Left renal pelvis (tissue), 4 donors: ENCODE measurements at regions not wholly inside any gene's neighbourhood (a gene's known extent, or its start where the extent isn't known, plus 50 kb on each side); places are given as distances from the start of the nearest gene placed in this dataset.
"Not testable (repeated sequence)": the region's sequence is repeated elsewhere in the genome, so short reads cannot be mapped to it uniquely, and the experiment has no call there.

Source experiments
- DNase-seq, 4 donors: peaks; one replicate each; pipeline ENCODE4 v3.0.0-alpha.2; 2013; ENCODE audit warnings: low read depth in 4 of 4, low spot score in 3 of 4

DNA sequence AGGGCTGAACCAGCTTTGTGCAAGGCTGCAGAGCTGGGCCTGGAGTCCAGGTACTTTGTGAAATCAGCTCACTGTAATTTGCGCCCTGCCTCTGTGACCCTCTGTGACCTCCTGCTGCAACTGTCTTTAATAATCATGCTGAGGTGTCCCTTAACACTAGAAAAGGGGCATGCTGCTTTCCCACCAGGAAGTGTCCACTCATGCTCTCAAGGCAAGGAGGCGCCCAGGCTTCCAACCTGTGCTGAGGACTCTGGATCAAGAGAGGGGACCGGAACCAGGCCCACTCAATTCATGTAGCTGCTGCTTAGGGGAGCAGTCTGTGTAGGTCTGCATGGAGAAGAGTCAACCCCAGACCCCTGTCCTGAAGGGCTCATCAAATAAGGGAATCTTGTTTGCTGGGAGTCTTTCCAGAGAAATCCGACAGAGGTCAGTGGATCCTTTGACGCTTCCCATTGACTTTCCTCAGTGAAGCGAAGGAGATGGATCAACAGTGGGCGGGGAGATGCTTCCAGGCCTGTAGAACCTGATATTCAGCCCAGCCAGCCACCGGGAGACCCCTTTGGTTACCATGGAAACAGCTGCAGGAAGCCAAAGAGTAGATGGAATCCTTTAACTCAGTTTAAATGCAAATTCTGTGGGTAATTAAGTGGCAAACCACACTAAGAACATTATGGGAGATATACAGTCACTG is 945.9 kb downstream of the GRID1 start:
- no peak for DNase-seq

DNA sequence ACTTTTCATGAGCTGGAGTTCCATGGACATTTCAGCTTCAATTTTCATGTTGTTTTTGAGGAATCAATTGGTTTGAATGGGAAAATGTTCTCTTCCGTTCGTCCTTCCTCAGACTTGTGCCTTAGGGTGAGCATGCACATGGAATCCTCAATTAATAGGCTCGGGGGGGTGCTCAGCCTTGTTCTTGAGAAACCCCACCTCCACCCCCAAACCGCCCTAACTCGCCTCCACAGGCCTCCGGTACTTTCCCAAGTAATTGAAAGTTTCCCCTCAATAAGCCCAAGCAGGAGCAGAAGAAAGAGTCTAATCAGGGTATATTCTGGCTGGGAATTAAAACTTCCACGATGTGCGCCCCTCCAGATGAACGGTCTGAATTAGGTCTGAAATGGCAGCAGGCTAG is 945.2 kb downstream of the GRID1 start:
- no peak for DNase-seq

DNA sequence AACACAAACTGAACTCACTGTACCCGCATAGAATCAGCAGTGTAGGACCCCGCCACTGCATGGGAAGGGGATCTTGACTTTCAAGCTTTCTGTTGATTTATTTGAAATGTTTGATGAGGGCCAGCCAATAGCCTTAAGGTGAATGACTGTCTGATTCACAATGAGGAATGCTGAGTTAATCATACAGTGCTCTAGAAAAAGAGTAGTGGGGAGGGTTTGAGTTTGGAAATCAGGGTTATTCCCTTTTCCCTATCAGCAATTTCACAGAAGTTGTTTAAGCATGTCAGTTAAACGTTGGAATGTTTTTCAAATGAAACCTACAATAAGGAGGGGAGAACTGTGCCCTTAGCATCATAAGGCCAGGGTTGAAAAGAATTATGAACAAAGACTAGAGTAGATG is 937.5 kb downstream of the GRID1 start:
- DNase-seq = no peak

DNA sequence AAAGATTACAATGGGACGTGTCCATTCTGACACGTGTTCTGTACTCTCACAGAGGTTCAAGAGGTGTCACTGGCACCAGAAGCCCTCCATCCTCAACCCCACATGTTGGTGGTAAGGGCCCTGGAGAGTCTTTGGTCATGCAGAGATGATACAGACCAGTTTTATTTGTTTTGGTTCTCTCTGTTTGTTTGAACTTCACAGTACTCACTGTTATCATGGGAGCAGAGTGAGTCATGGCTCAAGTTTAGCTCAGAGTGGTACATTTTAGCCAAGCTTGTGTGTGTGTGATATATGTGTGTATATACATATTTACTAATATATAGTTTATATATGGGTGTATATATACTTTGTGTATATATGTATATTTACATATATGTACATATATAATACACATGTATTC is 935.6 kb downstream of the GRID1 start:
- no peak for DNase-seq

DNA sequence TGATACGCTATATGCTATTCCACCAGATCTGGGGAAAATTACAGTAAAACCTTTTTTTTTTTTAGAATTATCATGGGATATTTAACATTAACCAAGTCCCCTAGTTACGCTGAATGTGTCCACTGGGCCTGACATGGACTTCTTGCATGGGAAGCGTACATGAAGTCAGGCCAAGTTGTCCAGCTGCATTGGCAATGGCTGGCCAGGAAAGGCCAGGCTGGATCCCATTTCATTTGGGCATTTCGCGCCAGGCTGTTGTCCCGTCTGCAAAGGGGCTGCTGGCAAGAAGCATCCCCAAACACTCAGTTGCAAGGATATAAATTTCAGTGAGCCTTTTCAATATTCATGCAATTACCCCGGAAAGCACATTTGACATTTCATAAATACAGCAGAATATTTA is 933.3 kb downstream of the GRID1 start:
- DNase-seq = no peak

DNA sequence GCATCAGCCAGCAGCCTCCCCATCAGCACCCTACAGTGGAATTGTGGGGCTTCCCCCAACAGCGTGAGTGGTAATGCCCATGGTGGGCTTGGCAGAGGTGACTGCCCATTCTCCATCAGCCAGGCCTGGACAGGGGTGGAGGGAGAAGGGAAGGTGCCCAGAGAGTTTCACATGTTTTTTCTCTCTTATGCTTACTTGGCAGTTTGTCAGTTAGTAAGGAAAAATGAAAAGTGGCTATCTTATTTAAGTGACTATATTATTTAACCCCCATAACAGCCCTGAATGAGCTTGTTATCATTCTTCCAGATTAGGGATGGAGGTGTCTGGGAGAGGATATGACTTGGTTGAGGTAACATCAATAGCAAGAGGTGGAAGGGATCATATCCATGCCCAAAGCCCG is 921.7 kb downstream of the GRID1 start:
- no peak for DNase-seq

DNA sequence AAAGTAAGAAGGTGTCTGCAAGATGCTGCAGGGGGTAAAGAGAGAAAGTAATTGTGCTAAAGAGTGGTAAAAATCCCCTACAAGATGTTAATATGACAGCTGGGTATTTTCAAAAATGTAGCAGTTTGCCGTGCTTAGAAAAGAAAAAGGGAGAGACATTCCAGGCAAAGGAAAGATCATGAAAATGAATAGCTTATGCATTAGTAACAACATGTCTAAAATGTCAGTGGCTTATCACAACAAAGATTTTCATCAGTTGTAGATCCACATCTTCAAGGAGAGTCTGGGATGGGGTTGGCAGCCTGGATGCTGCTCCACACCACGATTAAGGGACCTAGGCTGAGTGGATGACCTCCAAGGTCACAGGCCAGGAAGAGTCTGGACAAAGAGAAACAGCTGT is 920.9 kb downstream of the GRID1 start:
- DNase-seq = no peak

DNA sequence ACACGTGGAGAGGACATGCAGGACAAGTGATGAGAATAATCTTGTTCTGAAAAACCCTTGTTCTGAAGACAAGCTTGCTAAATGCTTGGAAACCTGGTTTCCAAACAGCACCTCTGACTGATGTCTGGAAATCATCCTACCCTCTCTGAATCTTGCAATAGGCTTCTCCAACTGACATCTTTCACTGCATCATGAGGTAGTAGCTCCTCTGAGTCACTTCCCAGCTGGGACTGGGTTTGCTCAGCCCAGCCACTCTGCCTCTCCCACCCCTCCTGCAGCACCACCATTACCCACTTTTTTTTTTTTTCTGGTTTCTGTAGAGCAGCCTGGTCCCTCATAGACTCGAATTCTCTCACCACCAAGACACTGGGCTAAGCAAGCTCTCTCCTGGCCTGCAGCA is 919.8 kb downstream of the GRID1 start:
- DNase-seq = no peak

DNA sequence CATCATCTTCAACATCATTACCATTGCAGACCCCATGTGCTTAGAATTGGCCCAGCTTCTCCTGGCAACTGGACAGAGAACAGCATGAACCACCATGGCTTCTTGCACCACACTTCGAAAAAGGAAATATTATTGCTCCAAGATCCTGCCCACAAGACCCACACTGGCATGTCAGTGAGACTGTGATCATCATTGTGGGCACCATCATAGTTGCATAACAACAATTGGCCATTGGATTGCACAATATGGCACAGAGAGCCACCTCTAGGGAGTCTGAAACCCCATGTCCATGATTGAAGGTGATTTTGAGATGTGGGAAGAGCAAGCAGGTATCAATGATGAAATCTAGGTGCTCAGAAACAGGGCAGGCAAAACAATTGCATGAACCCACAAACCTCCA is 918.9 kb downstream of the GRID1 start:
- no peak for DNase-seq

DNA sequence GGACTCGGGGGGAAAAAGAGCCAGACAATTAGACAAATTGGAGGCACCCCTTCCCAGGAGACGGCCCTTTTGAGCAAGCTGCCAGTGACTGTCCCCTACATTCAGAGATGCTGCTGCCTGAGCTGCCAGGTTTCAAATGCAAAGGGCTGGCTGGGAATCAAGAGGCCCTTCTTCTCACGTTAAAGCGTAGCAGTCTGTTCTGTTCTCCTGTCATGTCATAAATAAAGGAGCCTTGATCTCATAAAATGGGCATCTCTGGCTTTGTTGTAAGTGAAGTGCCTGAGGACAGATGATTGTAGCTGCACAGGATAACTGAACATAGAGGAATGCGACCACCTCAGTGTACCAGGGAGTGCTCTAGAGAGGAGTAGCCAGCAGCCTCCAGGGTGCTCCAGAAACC is 917.9 kb downstream of the GRID1 start:
- DNase-seq = no peak

DNA sequence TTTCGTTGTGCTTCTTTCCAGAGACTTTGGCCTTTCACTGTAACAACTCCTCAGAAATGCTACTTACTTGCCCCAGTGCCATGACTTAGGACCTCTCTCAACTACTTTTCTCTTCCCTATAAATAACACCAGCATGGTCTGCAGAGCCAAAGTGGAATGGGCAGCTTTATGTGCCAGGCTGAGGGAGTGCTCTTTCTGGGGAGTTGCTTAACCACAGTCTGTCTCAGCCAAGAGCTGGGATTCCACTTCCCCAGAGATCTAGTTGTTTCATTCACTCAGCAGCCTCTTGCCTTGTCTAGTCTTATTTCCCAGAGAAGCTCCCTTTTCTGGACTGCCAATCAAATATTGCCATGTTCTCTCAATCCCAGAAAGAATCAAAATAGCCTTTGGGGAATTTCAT is 912.2 kb downstream of the GRID1 start:
- DNase-seq = no peak

DNA sequence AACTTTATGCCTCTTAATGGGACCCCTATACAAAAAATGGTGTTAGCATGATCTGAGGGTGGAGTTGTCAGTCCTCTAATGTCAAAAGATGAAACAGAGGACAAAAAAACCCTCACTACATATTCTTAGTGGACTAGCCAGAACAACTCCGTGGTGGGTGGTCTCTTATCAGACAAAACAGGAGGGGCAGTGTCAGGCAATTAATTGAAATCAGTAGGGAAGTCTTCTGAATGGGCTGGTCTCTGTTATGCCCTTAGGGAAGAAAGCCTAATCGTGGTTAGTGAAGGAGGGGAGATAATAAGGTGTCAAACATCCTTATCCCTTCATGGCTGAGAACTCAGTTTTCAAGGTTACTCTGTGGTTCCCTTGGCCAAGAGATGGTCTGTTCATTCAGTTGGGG is 909.4 kb downstream of the GRID1 start:
- DNase-seq = no peak

DNA sequence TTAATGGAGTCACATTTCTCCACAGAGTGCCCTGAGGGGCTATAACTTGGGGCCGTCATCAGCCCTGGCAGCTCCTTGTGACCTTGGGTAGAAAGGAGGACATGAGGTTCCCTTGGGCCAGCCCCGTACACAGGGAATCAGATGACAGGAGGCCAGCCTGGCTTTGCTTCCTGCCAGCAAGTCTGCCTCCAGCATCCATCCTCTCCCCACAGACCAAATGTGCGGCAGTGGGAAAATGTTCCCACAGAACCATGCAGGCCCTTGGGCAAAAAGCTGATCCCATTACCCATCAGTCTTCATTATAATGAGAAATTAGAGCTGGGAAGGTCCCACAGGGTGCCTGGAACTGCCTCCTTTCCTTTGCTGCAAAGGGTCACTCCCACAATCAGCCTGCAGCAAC is 908.3 kb downstream of the GRID1 start:
- no peak for DNase-seq

DNA sequence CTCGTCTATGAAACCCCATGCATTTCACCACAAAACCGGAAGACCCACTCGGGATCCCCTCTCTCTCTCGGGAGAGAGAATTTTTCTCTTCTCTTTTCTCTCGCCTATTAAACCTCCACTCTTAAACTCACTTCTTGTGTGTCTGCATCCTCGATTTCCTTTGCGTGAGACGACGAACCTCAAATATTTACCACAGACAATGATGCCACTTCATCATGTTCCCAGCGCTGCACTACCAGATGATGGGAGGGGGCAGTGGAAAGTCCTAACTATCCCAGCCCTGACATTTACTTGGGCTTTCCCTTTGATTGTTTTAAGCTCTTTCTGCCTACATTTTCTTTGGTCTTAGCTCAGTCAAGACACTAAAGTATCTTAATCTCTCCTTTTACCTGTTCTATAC is 906.7 kb downstream of the GRID1 start:
- no peak for DNase-seq

DNA sequence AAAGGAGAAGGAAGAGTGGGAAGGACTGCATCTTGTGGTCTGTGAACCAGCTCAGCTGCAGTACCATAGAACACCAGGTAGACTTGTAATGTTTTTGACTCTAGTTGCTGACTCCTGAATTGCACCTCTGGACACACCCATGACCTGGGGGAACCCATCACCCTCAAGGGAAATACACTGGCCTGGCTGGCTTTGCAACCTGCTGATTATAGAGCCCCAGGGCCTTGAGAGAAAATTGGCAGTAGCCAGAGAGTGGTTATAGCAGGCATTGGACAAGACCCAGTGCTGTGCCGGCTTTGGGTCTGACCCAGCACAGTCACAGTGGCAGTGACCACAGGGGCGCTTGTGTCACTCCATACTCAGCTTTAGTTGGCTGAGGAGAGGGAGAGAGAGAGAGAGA is 902.3 kb downstream of the GRID1 start:
- DNase-seq = no peak

DNA sequence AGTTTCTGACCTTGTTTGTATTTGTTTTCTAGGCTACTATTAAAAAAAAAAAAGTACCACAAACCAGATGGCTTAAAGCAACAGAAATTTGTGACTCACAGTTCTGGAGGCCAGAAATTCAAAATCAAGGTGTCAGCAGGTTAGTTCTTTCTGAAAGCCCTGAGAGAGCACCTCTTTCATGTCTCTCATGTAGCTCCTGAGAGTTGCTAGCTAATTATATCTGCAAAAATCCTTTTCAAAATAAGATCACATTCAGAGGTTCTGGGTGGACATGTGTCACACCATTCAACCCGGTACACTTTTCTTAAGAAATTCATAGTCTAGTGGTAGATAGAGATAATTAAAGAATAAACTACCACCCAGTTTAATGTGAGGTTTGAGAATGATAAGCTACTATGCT is 888.6 kb downstream of the GRID1 start:
- DNase-seq = no peak

DNA sequence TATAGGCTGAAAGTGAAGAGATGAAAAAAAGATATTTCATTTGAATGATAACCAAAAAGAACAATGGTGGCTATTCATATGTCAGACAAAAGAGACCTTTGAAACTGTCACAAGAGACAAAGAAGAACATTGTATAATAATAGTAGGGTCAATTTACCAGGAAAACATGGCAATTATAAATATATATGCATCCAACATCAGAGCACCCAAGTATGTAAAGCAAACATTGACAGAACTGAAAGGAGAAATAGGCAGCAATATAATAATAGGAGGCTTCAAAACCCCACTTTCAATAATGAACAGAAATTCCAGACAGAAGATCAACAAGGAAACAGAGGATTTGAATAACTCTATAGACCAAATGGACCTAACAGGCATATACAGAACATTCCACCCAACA is 876.2 kb downstream of the GRID1 start:
- DNase-seq = no peak

DNA sequence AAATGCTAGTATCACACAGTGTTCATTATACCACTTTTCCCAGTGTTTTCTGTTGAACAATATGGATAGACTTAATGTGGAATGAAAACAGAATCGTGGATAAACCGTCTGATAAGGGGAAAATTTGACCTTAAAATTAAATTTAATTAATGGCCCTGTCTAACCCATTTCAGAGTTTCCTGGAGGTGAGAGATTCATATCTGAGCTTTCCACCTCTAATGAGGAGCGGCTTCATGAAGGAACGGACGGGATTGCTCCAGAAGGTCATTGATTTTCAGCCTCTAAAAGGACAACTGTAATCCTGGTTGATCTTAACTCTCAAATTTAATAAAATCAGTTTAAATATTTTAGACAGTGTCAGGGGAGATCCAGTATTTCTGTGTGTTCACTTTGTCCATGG is 874.9 kb downstream of the GRID1 start:
- no peak for DNase-seq

DNA sequence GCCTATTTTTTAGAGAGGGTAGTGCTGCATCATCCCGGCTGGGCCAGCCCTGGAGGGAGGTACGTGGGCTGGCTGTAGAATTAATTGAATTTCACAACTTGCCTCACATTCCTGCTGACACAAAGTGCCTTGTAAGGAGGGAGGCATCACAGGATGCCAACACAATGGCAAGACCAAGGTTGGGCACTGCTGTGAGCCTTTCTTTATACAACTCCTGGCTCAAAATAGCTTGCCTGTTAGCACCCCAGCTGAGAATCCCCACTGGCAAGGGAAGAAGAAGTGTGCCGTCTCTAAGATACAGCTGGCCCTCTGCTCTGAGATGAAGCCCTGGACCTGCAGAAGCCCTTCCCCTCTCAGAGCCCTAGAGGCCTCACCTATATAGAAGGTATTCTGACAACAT is 873.9 kb downstream of the GRID1 start:
- DNase-seq = no peak

DNA sequence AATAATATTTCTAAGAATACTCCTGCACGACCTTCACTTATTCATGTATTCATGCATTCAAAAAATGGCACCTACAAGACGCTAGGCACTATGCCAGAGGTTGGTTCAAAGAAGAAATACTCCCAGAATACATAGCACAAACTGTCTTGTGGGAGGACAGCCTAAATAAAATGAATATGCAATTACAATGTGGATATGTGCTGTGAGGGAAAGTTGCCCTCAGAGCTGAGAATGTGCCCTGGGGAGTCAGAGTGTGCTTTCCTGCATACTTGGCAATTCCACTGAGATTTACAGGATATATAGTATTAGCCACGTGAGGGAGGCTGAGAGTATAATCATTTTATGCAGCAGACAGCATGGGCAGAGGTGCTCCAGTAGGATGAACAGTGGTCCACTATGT is 872.9 kb downstream of the GRID1 start:
- DNase-seq = no peak

DNA sequence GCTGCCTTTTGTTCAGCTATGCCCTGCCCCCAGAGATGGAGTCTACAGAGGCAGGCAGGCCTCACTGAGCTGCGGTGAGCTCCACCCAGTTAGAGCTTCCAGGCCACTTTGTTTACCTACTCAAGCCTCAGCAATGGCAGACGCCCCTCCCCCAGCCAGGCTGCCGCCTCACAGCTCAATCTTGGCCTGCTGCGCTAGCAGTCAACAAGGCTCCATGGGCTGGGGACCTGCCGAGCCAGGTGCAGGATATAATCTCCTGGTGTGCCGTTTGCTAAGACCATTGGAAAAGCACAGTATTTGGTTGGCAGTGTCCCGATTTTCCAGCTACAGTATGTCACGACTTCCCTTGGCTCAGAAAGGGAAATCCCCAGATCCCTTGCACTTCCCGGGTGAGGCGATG is 862.0 kb downstream of the GRID1 start:
- DNase-seq = not testable (repeated sequence)

DNA sequence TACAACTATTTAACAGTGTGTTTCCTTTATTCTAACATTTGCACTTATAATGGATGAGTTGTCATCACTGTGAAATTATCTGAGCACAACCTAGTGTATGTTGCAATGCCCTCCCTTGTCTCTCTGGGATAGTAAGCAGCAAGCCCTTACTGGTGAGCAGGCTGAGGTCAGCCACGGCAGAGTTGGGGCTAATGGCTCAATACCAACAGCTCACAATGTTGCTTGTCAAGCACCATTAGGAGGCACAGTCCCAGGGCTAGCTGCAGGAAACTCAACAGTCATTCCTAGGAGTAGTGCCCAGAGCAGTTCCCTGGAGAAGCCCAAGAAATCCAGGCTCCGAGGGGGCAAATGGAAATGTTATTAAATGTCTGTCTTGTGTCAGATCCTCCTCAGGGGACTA is 858.4 kb downstream of the GRID1 start:
- no peak for DNase-seq

DNA sequence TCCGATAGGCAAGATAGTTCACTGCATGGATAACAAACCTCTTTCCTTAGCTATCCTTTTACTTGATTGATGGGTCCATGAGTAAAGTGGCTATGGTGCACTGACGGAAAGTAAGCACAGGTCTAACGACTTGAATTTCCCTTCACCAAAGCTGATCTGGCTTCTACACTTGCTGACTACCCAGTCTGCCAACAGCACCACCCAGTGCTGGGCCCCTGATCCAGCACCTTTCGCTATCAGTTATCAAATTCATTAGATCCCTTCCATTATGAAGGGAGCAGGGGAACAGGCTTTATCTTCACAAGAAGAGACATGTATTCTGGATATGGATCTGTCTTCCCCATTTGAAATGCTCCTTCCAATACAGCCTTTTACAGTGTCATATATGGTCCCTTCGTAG is 855.9 kb downstream of the GRID1 start:
- DNase-seq = no peak
